Omental fat pad (tissue), 3 donors: ENCODE measurements at regions not wholly inside any gene's neighbourhood (a gene's known extent, or its start where the extent isn't known, plus 50 kb on each side); places are given as distances from the start of the nearest gene placed in this dataset.

Experiments used
- ATAC-seq: fragments of 150-250 bp; one replicate; pipeline ENCODE4 v1.9.1; 2016; ENCODE audit warnings: mild to moderate bottlenecking, moderate library complexity; ENCODE audit not compliant: low FRiP score
- DNase-seq: peaks from one replicate; pipeline ENCODE4 v3.0.0-alpha.2; 2019; ENCODE audit warnings: low spot score
- CTCF ChIP-seq, 3 donors: fragments of 450-650 bp; IDR thresholded peaks; one replicate each; pipeline ENCODE4 v1.5.1; 2016 to 2017; ENCODE audit warnings: antibody characterized with exemption in 3 of 3, mild to moderate bottlenecking in 3 of 3, moderate library complexity in 2 of 3

GRCh38 chr12:60616400-60616799 lies 1020.6 kb downstream of the SLC16A7 start:
- DNase-seq (no peak), ATAC-seq (no peak)
- no peak for TF ChIP-seq CTCF (IDR thresholded peaks at IDR 0.05)

- DNase-seq (no peak), ATAC-seq (no peak)
- TF ChIP-seq CTCF (IDR thresholded peaks at IDR 0.05) = no peak
Measured at GRCh38 chr12:60630796-60631195, 1035.0 kb downstream of the SLC16A7 start.

- no peak for DNase-seq
- ATAC-seq = no peak
- TF ChIP-seq CTCF (IDR thresholded peaks at IDR 0.05) = no peak
Measured at GRCh38 chr12:60644076-60644475, 1048.2 kb downstream of the SLC16A7 start.

GRCh38 chr12:60666895-60667294 lies 1071.1 kb downstream of the SLC16A7 start:
- TF ChIP-seq CTCF (IDR thresholded peaks at IDR 0.05) = no peak
- DNase-seq (no peak), ATAC-seq (no peak)

GRCh38 chr12:60672949-60673348 lies 1077.1 kb downstream of the SLC16A7 start:
- DNase-seq (no peak), ATAC-seq (no peak)
- TF ChIP-seq CTCF (IDR thresholded peaks at IDR 0.05) = no peak

GRCh38 chr12:60684988-60685655 lies 1089.3 kb downstream of the SLC16A7 start:
- no peak for TF ChIP-seq CTCF (IDR thresholded peaks at IDR 0.05)
- no peak for ATAC-seq
- DNase-seq = no peak

GRCh38 chr12:60689137-60689536 lies 1093.3 kb downstream of the SLC16A7 start:
- DNase-seq (no peak), ATAC-seq (no peak)
- no peak for TF ChIP-seq CTCF (IDR thresholded peaks at IDR 0.05)
